Fibroblast of lung (primary cell): ENCODE measurements at regions not wholly inside any gene's neighbourhood (a gene's known extent, or its start where the extent isn't known, plus 50 kb on each side); places are given as distances from the start of the nearest gene placed in this dataset.

ENCODE experiments used
- EZH2 ChIP-seq: IDR thresholded peaks from 2 replicates; pipeline ENCODE4 v1.5.1; 2012; ENCODE audit warnings: low read length, control low read depth, mild to moderate bottlenecking; ENCODE audit errors: missing control alignments
- TF ChIP-seq, protein P1 (sequence below), 2 donors: IDR thresholded peaks in 1 of 2; conservative IDR thresholded peaks in 1 of 2; 1 replicate in 1 of 2; 2 replicates in 1 of 2; pipeline ENCODE4 v1.5.1; 2011 to 2012; ENCODE audit warnings: low read length in 2 of 2, control low read depth in 1 of 2, inconsistent platforms in 1 of 2, low read depth in 1 of 2, mild to moderate bottlenecking in 1 of 2

DNA sequence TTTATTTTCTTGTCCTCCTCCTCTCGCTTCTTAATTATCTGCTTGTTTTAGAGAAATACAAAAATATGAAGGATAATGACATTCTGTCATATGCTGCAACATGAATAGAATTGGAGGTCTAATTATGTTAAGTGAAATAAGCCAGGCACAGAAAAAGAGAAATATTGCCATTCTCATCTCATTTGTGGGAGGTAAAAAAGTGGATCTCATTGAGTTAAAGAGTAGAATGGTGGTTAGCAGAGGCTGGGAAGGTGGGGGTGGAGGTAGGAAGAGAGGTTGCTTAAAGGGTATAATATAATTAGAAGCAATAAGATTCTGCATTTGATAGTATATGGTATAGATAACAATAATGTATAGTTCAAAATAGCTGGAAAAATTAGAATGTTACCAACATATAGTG is 231.3 kb downstream of the JRKL start:
- TF ChIP-seq, protein P1, sequence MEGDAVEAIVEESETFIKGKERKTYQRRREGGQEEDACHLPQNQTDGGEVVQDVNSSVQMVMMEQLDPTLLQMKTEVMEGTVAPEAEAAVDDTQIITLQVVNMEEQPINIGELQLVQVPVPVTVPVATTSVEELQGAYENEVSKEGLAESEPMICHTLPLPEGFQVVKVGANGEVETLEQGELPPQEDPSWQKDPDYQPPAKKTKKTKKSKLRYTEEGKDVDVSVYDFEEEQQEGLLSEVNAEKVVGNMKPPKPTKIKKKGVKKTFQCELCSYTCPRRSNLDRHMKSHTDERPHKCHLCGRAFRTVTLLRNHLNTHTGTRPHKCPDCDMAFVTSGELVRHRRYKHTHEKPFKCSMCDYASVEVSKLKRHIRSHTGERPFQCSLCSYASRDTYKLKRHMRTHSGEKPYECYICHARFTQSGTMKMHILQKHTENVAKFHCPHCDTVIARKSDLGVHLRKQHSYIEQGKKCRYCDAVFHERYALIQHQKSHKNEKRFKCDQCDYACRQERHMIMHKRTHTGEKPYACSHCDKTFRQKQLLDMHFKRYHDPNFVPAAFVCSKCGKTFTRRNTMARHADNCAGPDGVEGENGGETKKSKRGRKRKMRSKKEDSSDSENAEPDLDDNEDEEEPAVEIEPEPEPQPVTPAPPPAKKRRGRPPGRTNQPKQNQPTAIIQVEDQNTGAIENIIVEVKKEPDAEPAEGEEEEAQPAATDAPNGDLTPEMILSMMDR (conservative IDR thresholded peaks at IDR 0.05 in 1 of 2, IDR thresholded peaks at IDR 0.05 in 1 of 2; ENCODE audit: low read depth in 1 of 2, low read length in 2 of 2), result no peak
- TF ChIP-seq EZH2, result no peak
